Mesenchymal stem cell (in vitro differentiated cells and primary cell): ENCODE measurements at regions not wholly inside any gene's neighbourhood (a gene's known extent, or its start where the extent isn't known, plus 50 kb on each side); places are given as distances from the start of the nearest gene placed in this dataset.
A peak's percentile ranks its signal among the peaks of the same experiment; 100 is the strongest.

Experiments used
- DNase-seq: peaks from one replicate; pipeline ENCODE4 v3.0.0-alpha.2; 2013
- H2AFZ ChIP-seq: one replicate; pipeline ENCODE4 v1.6.1; 2013; ENCODE audit warnings: low read depth, mild to moderate bottlenecking, control low read depth, inconsistent platforms, low read length, moderate library complexity
- H2AK5ac ChIP-seq: 2 replicates; pipeline ENCODE4 v1.6.1; 2013; ENCODE audit warnings: low read length, moderate library complexity, mild to moderate bottlenecking, inconsistent platforms; ENCODE audit not compliant: severe bottlenecking
- H2BK120ac ChIP-seq: one replicate; pipeline ENCODE4 v1.6.1; 2013; ENCODE audit warnings: low read depth, mild to moderate bottlenecking, inconsistent platforms, low read length, moderate library complexity
- H2BK12ac ChIP-seq, 2 experiments: one replicate each; pipeline ENCODE4 v1.6.1; 2013; ENCODE audit warnings: inconsistent platforms in 2 of 2, low read length in 2 of 2, mild to moderate bottlenecking in 2 of 2, moderate library complexity in 2 of 2, control low read depth in 1 of 2
- H2BK15ac ChIP-seq: one replicate; pipeline ENCODE4 v1.6.1; 2013; ENCODE audit warnings: mild to moderate bottlenecking, low read depth, inconsistent platforms; ENCODE audit not compliant: poor library complexity, severe bottlenecking
- H2BK5ac ChIP-seq: 2 replicates; pipeline ENCODE4 v1.6.1; 2013; ENCODE audit warnings: low read depth, mild to moderate bottlenecking, low read length, control low read depth, inconsistent platforms; ENCODE audit not compliant: poor library complexity, severe bottlenecking
- H3K14ac ChIP-seq, 2 experiments: one replicate each; pipeline ENCODE4 v1.6.1; 2013; ENCODE audit warnings: inconsistent platforms in 2 of 2, low read length in 2 of 2, control low read depth in 1 of 2, mild to moderate bottlenecking in 1 of 2, moderate library complexity in 1 of 2
- H3K18ac ChIP-seq, 2 experiments: one replicate each; pipeline ENCODE4 v1.6.1; 2013; ENCODE audit warnings: inconsistent platforms in 2 of 2, low read length in 2 of 2, control low read depth in 1 of 2, low read depth in 1 of 2, mild to moderate bottlenecking in 1 of 2
- H3K23ac ChIP-seq, 2 experiments: one replicate each; pipeline ENCODE4 v1.6.1; 2013; ENCODE audit warnings: inconsistent platforms in 2 of 2, low read length in 2 of 2, mild to moderate bottlenecking in 2 of 2, moderate library complexity in 2 of 2, control low read depth in 1 of 2
- H3K27ac ChIP-seq: 2 replicates; pipeline ENCODE4 v1.5.1; 2013; ENCODE audit warnings: mild to moderate bottlenecking, moderate library complexity, low read length, control low read depth, inconsistent platforms; ENCODE audit not compliant: poor library complexity, severe bottlenecking
- H3K27me3 ChIP-seq, 2 experiments: 2 replicates each; pipeline versions ENCODE4 v1.6.1 to v1.7.0; 2013; ENCODE audit warnings: low read length in 2 of 2, mild to moderate bottlenecking in 2 of 2, moderate library complexity in 2 of 2, control low read depth in 1 of 2, inconsistent platforms in 1 of 2; ENCODE audit not compliant: control insufficient read depth in 1 of 2, insufficient read depth in 1 of 2
- H3K36me3 ChIP-seq, 2 experiments: 2 replicates each; pipeline versions ENCODE4 v1.6.1 to v1.7.0; 2013; ENCODE audit warnings: low read length in 2 of 2, control low read depth in 1 of 2, inconsistent platforms in 1 of 2, low read depth in 1 of 2, mild to moderate bottlenecking in 1 of 2; ENCODE audit not compliant: insufficient read depth in 2 of 2, control insufficient read depth in 1 of 2
- H3K4ac ChIP-seq, 2 experiments: one replicate each; pipeline ENCODE4 v1.6.1; 2013; ENCODE audit warnings: inconsistent platforms in 2 of 2, low read length in 2 of 2, mild to moderate bottlenecking in 2 of 2, moderate library complexity in 2 of 2, control low read depth in 1 of 2, low read depth in 1 of 2
- H3K4me1 ChIP-seq: 2 replicates; pipeline ENCODE4 v1.6.1; 2013; ENCODE audit warnings: low read depth, low read length, control low read depth; ENCODE audit not compliant: control insufficient read depth, insufficient read depth
- H3K4me2 ChIP-seq: 2 replicates; pipeline ENCODE4 v1.6.1; 2013; ENCODE audit warnings: low read length, mild to moderate bottlenecking, inconsistent platforms; ENCODE audit not compliant: poor library complexity, severe bottlenecking
- H3K4me3 ChIP-seq, 2 experiments: 2 replicates each; pipeline versions ENCODE4 v1.5.1 to v1.7.0; 2013; ENCODE audit warnings: low read length in 2 of 2, mild to moderate bottlenecking in 2 of 2, control low read depth in 1 of 2, low read depth in 1 of 2; ENCODE audit not compliant: insufficient read depth in 1 of 2
- H3K79me1 ChIP-seq: replicated peaks from 2 replicates; pipeline ENCODE4 v1.6.1; 2013; ENCODE audit warnings: mild to moderate bottlenecking, control low read depth, low read length, inconsistent platforms; ENCODE audit not compliant: poor library complexity, severe bottlenecking
- H3K9ac ChIP-seq: 2 replicates; pipeline ENCODE4 v1.7.0; 2013; ENCODE audit warnings: mild to moderate bottlenecking, low read length, moderate library complexity
- H3K9me3 ChIP-seq: 2 replicates; pipeline ENCODE4 v1.7.0; 2013; ENCODE audit warnings: mild to moderate bottlenecking, low read length; ENCODE audit not compliant: control insufficient read depth
- H4K8ac ChIP-seq: one replicate; pipeline ENCODE4 v1.6.1; 2013; ENCODE audit warnings: inconsistent platforms, mild to moderate bottlenecking, low read length, moderate library complexity
- H4K91ac ChIP-seq: one replicate; pipeline ENCODE4 v1.6.1; 2013; ENCODE audit warnings: mild to moderate bottlenecking, low read length, inconsistent platforms
- WGBS: methylation state at CpG from one replicate; pipeline ENCODE4 v1.1.7; 2013; ENCODE audit warnings: mixed read lengths; 5-methylcytosine and 5-hydroxymethylcytosine counted together

- H3K27ac ChIP-seq: no peak overlapping the region
- H3K36me3 ChIP-seq: no peaks in the 10 kb centered on the region
- H2BK12ac ChIP-seq: no peak overlapping the region
- no peak overlapping the region for H2BK5ac ChIP-seq
- H4K8ac ChIP-seq: no peak overlapping the region
- peaks cover 9% of the 10 kb centered on the region for H3K4me1 ChIP-seq
- no peak overlapping the region for H3K18ac ChIP-seq
- no peak overlapping the region for H2AK5ac ChIP-seq
- no peak overlapping the region for H2AFZ ChIP-seq
- no peak overlapping the region for H3K23ac ChIP-seq
- H3K4me2 ChIP-seq: no peak overlapping the region
- H3K14ac ChIP-seq: no peak overlapping the region
- H3K9ac ChIP-seq: no peak overlapping the region
- no peak overlapping the region for H3K4ac ChIP-seq
- no peak for DNase-seq
- H3K27me3 ChIP-seq: peaks cover 50 to 74% of the 10 kb centered on the region in 2 experiments
- no peak overlapping the region for H4K91ac ChIP-seq
- no peak overlapping the region for H3K4me3 ChIP-seq
- no peaks in the 10 kb centered on the region for H3K79me1 ChIP-seq
- no peak overlapping the region for H2BK120ac ChIP-seq
- no peak overlapping the region for H2BK15ac ChIP-seq
- WGBS: 89% methylated on average over 25 of the region's 26 CpGs
- H3K9me3 ChIP-seq: no peaks in the 10 kb centered on the region
These were observed 54.4 kb downstream of the UNCX start for GRCh38 chr7:1286946-1287645.

- Histone ChIP-seq H3K14ac (no peak overlapping the region), H3K18ac (no peak overlapping the region), H3K9ac (no peak overlapping the region), H2BK12ac (no peak overlapping the region), H3K23ac (no peak overlapping the region), H2BK120ac (no peak overlapping the region), H4K91ac (peak overlapping the region; percentile 22), H3K4ac (no peak overlapping the region), H2BK15ac (no peak overlapping the region), H2AK5ac (no peak overlapping the region), H2BK5ac (no peak overlapping the region), H3K4me3 (no peak overlapping the region), H3K9me3 (no peaks in the 10 kb centered on the region), H3K36me3 (no peaks in the 10 kb centered on the region), H3K4me1 (peaks cover 9% of the 10 kb centered on the region), H3K79me1 (no peaks in the 10 kb centered on the region), H3K27me3 (peaks cover 55 to 75% of the 10 kb centered on the region in 2 experiments), H3K27ac (no peak overlapping the region), H3K4me2 (no peak overlapping the region), H4K8ac (no peak overlapping the region), H2AFZ (no peak overlapping the region)
- whole genome bisulfite sequencing: 89% methylated on average over 19 of the region's 19 CpGs
- no peak for DNase-seq
These were observed 55.1 kb downstream of the UNCX start for GRCh38 chr7:1287752-1288201.

GRCh38 chr7:1288390-1288995 is 55.8 kb downstream of the UNCX start:
- no peak overlapping the region for H2BK120ac ChIP-seq

GRCh38 chr7:1288996-1289551 is 56.4 kb downstream of the UNCX start:
- Histone ChIP-seq H3K27ac (no peak overlapping the region), H3K23ac (no peak overlapping the region), H2BK12ac (no peak overlapping the region), H3K27me3 (peaks cover 53 to 77% of the 10 kb centered on the region in 2 experiments), H2AFZ (no peak overlapping the region), H3K14ac (no peak overlapping the region), H4K8ac (no peak overlapping the region), H3K4me1 (peaks cover 9% of the 10 kb centered on the region), H3K79me1 (no peaks in the 10 kb centered on the region), H4K91ac (no peak overlapping the region), H2BK5ac (no peak overlapping the region), H2BK120ac (no peak overlapping the region), H2AK5ac (no peak overlapping the region), H3K4ac (no peak overlapping the region), H3K36me3 (no peaks in the 10 kb centered on the region), H2BK15ac (no peak overlapping the region), H3K9ac (no peak overlapping the region), H3K4me3 (no peak overlapping the region), H3K18ac (no peak overlapping the region), H3K4me2 (no peak overlapping the region), H3K9me3 (no peaks in the 10 kb centered on the region)
- no peak for DNase-seq
- 68% methylated on average over 32 of the region's 32 CpGs for WGBS

More at GRCh38 chr7:1288390-1288995, 55.8 kb downstream of the UNCX start:
- Histone ChIP-seq H3K36me3 (no peaks in the 10 kb centered on the region), H3K4me1 (peaks cover 9% of the 10 kb centered on the region), H2BK12ac (no peak overlapping the region), H3K4me3 (no peak overlapping the region), H3K4ac (no peak overlapping the region), H2AK5ac (no peak overlapping the region), H2AFZ (no peak overlapping the region), H3K23ac (no peak overlapping the region), H3K27ac (no peak overlapping the region), H2BK15ac (no peak overlapping the region), H3K4me2 (no peak overlapping the region), H3K27me3 (peaks cover 55 to 77% of the 10 kb centered on the region in 2 experiments), H2BK5ac (no peak overlapping the region), H4K91ac (no peak overlapping the region), H3K18ac (no peak overlapping the region), H3K79me1 (no peaks in the 10 kb centered on the region), H3K9ac (no peak overlapping the region), H3K14ac (no peak overlapping the region), H3K9me3 (no peaks in the 10 kb centered on the region), H4K8ac (no peak overlapping the region)
- 86% methylated on average over 26 of the region's 26 CpGs for WGBS
- DNase-seq: no peak
